ENCODE measurements at regions not wholly inside any gene's neighbourhood (a gene's known extent, or its start where the extent isn't known, plus 50 kb on each side); places are given as distances from the start of the nearest gene placed in this dataset.
A peak's percentile ranks its signal among the peaks of the same experiment; 100 is the strongest.

DNA sequence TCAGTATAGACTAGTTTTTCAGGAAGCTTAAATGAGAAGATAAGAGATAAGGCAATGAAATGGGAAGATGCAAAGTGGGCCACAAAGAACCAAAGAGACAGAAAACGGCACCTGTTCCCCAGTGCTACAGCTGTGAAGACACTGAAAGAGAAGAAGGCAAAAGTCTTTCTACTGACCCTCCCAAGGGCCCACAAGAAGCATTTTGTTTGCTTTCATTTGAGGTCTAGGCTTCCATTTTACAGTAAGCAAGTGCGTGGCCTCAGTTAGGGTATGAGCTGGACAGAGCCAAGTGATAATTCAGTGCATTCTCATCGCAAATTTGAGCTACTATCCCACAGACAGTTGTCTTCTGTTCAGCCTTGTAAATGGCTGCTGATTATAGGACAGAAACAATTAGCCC, 53.4 kb upstream of the STK17B start:
- DNase-seq, result no peak

DNA sequence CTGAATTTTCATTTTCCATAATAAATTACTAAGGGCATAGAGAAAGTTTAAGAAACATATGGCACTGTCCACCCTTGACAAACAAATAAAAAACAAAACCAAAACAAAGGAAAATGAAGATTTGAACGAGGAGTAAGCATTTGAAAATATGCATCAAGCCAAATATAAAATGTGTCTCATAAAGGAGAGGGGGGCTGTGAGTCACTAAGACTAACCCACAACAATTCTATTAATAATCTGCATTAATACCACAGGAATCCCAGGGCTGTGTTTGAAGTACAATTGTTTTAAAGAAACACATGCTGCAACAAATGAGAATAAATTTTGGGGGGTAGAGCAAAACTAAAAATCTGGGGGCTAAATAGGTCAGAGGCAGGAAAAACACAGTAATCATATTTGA, 53.8 kb upstream of the STK17B start:
- no peak for DNase-seq

DNA sequence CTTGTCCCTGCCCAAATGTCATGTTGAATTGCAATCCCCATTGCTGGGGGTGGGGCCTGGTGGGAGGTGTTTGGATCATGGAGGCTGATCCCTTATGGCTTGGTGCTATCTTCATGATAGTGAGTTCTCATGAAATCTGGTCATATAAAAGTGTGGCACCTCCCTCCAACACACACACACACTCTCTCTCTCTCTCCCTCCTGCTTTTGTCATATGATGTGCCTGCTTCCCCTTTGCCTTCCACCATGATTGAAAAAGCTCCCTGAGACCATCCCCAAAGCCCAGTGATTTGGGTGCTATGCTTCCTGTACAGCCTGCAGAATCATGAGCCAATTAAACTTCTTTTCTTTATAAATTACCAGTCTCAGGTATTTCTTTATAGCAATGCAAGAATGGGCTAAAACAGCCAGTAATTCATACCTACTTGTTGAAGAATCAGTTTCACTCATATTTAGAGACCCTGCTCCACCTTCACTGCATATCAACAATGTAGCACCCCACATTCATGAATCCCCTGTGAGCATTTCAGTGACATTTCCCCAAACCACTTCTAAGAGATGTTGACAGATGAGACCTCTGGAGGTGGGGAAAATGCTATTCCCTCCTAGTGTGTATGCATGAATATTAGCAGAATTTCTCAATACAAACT, 54.8 kb upstream of the STK17B start:
- DNase-seq, result no peak

DNA sequence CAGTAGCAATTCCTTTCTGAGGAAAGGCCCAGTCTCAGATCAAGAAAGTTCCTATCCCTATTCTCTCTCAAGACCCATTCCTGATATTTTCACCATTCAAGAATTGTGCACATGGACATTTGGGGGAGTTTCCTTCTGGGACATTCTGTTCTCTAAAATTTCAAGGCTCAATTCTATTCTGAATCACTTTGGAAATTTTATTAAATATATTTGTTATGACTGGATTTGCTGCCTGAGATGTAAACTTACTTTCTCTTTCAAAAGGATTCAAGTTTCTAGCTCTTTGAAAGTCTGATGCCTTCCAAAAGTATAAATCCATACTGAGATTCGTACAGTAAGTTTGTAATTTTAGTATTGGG, 55.3 kb upstream of the STK17B start:
- no peak for DNase-seq

DNA sequence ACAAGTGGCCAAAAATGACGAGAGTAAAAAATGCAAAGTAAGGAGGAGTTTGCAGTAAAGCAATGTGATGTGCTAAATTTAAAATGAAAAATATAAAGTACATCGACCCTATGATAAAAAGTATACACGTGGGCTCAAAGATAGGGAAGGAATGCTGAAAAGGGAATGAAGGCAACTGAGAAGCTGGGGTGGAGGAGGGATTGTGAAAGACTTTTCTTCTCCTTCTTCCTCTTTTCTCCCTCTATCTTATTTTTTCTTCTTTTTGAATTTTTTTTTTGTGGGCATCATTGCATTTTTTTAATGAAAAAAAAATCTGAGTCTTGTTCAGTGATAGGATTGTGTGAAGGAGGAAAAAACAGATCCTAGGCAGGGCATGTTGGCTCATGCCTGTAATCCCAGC, 57.6 kb upstream of the STK17B start:
- no peak for DNase-seq

DNA sequence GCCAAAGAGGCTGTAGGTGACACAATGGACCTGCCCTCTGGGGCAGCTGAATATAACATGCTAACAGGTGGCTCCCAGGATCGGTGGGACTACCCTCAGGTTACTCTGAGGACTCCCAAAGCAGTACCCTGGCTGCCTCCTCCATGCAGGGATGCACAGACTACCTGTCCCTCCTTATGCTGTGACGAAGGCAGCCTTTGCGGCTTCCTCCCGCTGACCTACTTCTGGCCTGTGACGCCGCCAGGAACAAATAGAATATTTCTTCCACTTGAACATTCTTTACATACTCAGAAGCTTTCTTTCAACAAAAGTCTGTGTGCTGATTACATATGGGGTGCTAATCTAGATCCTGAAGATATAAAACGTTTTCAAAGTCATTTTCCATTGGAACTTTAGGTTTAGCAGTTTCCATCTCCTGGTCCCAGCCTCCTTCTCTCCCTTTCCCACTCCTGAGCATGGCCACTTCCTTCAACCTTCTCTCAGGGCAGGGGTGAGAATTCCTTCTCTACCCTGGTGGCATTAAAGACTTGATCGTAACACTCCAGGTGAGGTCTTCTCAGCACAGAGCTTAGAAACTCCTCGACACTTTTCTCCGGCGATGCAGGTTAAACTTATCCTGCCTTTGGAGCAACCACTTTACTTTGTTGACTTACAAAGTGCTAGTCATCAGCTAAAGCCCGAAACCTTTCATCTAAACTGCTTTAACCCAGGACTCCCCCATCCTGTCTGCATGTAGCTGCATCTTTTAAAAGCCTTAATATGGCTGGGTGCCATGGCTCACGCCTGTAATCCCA, 58.9 kb upstream of the STK17B start:
- peak; percentile 75 for DNase-seq

DNA sequence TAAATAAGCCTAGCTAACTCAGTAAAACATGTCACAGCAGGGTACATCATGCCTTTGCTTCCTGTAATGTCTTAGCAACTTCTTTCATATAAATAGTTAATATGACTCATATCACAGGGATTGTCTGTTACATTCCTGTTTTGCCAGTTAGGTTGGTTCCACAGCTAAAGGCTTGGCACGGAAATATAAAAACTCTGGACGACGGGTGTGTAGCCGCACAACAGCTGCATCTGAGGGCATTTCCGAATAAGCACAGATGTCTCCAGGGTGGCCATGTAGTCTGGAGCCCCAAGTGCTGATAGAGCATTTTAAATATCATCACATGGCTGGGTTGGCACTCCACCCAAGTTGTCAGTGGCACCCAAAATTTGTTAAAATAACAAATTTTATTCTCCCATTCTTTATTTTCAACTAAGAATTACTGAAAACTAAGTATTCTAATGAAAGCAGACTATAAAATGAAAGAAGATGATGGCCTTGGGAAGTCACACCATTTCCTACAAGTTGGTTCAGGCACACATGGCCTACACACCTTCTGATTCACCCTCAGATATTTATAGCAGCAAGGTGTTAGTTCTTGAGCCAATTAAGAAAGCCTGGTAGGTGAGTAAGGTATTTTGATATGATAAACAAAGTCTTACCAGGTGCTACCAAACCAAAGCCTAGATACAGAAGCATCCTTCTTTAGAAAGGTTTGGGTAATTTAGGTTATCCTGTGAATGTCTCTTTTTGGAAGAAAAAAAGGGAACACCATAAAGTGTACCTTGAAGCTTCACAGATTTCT, 61.8 kb upstream of the STK17B start:
- DNase-seq, result no peak

DNA sequence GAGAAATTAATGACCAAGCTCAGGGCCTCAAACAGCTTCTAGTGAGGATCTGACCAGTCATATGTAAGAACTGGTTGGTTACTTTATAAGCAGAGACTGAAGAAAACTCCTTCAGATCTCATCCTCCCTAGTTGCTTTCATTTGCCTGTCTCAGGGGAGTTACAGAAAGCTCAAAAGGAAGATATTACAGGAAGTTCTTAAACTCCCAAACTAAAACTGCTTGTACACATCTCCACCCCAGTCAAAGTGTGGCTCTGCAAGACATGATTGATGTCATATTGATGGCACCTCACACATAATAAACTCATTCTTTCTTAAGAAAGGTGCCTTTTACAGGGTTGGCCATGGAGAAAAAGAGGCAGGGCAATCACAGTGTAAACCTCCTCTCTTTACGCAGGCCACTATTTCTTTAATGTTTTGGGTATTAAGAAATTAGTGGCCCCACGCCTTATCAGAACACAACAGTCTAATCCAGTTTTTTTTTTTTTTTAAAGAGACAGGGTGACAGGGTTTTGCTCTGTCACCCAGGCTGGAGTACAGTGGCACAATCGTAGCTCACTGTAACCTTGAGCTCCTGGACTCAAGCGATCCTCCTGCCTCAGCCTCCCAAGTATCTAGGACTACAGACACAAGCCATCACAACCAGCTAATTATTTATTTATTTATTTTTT, 62.6 kb upstream of the STK17B start:
- DNase-seq, result no peak

DNA sequence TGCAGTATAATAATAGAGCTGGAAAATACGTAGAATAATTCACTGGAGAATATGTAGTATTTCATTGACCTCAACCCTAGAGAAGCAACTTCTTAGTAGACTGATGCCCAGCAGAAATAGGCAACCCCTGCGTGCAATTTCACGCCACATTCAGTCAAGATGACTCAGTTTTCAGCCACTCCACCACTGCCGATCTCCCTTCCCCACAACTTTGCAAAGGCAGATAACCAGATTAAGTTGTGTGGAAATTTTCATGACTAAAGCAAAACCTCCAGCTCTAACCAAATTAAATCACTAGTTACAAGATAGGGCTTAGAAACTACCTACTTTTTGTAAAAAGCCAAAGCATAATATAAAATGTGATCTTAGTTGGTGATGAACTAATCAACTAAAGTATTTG, 63.3 kb upstream of the STK17B start:
- DNase-seq, result peak; percentile 47

DNA sequence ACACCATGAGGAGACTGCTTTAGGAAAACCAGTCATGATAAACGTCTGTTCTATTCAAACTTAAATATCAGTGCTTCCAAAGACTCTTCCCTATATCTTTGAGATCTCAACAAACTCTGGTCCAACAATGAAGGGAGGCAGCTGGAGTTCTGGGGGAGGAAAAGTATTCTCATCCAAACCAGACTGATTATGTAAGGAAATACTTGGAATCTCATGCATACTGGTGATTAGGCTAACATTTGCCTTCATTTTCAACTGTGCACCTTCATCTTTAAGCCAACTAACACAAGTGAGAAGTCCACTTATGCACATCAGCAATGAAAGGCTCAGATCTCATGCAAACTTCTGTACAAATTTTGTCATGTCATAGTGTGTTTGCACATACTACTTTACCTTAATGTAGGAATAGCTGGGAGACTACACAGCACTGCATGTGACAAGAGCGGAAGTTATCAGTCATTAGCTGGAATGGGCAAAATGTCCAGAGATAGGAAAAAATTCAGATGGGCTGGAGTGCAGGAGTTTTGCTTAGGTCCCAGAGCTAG, 67.5 kb upstream of the STK17B start:
- no peak for DNase-seq

DNA sequence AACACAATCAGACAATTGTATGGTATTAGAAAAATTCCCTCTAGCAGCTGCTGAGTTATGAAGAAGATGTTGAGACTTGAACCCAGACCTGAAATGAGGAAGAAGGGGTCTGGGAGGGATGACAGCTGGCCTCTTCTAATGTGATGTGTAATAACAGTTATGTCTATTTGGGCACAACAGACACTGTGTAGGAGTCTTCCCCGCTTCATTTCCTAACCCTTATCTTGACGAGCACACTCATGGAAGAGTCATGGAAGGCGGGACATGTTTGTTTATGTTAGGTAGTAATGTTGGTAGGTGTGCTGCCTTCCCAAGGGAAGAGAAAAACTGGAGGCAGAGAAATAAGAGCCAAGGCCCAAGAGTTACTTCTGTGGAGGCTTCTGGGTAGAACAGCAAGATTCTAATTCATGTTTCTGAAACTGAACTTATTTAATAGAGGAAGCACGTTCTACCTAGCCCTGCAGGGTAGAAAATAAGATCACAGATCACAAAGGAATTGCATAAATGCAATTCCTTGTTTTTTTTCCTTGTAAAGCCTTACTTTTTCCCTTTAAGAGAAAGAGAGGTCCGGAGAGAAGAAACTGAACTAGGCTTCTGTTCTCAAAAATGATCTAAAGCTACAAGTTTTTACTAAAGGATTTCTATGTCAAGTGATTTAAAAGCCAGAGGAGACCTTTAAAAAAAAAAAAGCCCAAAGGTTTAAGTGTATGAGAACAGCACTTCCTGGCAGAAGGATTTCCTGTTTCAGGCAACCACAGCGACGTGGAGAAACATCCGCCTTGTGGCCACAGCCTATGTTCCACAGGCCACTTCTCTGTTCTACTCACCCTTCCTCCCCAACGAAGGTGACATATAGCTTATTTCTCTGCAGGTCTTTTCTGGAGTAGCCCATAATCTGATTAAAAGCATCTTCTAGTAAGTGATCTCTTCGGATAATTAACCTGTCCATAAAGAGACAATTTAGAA, 68.5 kb upstream of the STK17B start:
- DNase-seq, result peak; percentile 72

DNA sequence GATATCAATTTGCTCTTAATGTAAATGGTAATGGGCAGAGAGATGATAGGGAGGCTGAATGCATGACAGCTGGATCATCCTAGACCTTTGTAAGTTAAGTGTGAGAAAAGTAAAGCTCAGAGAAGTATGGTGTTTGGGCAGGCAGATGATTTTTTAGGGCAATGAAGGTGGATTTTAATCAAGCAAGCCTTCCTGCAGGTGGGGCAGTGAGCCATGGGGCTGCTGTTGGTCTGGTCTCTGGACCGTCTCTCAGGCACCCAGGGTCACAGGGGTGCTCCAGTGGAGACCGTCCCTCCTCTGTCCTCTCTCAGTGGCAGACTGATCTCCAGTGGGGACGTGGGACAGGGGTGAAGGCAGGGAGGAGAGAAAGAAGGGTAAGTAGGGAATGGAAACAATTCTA, 69.8 kb upstream of the STK17B start:
- DNase-seq, result no peak

DNA sequence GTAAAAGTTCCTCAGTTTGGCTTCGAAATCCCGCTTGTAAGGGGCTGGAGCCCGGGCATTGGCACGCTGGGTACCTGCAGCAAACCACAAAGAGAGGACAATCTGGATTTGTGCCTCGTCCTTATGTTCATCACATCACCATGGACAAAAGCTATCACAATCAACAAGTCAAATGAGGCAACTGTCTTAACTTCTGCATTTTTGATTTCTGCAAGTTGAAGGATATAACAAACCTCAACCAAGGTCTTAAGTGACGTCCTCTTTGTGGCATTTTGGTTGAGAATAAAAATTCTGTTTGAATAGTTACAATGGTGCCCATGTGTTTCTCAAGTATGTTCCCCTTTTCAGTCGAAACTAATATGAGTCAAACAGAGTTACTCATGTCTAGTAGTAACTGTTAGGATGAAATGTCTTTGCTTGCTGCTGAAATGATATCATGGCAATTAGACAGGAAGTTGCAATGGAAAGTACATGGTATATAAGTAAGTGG, 70.8 kb upstream of the STK17B start:
- peak; percentile 49 for DNase-seq

DNA sequence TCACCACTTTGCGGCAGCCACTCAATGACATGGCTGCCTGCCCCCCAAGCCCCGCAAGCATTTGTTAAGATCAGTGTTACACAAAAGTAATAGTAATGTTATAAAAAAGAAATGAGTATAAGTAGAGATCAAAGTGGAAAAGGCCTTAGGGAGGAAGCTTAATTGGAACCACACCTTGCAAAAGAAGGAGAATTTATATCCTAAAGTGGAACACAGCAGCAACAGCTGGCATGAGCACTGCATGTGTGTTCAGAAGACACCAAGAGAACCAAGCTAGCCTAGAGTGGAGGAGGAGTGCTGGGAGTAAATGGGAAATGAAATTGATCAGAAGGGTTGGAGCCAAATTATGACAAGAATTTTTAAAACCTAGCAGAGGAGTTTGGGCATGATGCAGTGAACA, 73.1 kb upstream of the STK17B start:
- no peak for DNase-seq

DNA sequence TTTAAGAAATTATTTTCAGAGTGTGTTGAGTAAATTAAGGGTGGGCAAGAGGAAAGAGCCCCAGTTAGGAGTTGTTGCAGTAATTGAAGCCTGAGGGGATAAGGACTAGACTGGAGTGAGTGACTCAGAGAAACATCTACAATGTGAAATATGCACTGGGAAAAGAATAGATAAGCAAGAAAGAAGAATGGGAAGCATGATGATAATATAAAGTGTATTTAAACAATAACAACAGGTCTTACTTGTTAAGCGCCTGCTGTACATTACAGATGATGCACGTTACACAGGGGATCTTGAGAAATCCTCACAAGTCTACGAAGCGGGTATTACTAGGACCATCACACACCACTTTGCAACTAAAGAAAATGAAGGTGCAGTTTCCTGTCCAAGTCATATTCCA, 73.6 kb upstream of the STK17B start:
- no peak for DNase-seq

DNA sequence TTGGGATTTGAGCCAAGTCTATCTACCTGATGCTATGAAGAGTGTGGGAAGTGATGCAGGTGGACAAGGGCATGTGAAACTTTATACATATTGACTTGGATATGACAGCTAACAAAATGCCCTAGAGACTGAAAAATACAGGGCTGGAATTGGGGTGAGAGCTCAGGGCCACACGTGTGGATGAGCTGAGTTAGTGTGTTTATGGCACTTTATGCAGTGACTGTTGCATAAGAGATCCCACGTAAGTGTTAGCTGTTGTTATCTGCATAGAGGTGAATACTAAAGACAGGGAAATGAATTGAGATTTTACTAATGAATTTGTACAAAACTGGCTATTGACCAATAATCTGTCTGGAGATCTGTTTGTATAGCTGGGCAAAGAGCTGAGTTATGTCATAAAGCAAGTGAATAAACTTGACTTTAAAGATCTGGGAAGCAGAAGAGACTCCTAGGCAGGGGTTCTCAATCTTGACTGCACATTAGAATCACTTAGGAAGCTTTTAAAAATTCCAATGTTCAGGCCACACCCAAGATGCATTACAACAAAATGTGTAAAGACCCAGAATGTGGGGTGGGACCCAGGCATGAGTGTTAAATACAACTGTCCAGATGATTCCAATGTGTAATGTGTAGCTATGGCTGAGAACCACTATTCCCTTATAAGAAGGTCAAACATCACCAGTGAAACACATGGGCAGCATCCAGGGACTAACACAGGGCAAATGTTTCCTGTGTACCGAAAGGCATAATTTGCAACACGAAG, 74.2 kb upstream of the STK17B start:
- DNase-seq, result no peak

DNA sequence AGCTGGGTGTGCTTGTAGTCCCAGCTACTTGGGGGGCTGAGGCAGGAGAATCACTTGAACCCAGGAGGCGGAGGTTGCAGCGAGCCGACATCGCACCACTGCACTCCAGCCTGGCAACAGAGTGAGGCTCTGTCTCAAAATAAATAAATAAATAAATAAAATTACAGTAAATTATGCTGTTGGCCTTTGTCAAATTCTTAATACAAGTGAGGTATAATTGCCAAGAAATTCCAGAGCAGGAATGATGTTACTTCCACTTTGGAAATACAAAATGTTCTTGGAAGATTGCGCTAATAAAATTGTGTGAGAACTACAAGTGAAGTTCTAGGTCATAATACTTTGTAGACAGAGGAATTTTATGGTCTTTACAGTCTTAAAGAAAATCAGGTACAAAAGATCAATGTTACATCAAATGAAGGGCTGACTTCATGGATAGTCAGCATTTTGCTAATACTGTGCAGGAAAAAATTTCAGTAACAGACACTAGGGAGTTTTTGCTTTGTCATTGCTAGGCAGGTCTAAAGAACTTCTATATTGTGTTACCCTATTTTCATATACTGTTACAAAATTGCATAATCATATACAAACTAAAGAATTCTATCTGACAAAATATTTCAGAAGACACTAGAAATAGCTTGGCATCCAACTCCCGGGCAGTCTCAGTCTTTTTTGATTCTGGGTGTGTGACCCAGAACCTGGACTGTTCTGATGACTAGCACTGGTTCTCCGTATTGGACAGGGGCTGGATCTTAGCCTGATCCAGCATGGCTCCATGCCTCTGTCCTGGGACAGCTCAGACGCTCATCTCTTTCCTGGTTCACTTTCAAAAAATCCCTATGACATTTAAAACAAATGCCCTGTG, 76.0 kb upstream of the STK17B start:
- no peak for DNase-seq

DNA sequence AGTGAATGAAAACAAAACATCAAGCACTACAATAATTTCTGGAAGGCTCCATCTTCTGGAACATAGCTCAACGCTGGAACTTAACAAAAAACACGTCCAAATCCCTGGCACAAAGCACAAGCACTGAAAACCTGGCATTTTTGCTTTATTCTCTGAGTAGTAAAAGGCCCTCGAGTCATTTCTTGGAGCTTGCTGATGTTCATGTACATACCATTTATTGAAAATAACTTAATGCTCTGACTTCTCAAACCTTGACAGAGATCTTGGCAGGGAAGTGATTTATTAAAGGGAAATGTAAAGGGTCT, 76.5 kb upstream of the STK17B start:
- DNase-seq, result no peak

DNA sequence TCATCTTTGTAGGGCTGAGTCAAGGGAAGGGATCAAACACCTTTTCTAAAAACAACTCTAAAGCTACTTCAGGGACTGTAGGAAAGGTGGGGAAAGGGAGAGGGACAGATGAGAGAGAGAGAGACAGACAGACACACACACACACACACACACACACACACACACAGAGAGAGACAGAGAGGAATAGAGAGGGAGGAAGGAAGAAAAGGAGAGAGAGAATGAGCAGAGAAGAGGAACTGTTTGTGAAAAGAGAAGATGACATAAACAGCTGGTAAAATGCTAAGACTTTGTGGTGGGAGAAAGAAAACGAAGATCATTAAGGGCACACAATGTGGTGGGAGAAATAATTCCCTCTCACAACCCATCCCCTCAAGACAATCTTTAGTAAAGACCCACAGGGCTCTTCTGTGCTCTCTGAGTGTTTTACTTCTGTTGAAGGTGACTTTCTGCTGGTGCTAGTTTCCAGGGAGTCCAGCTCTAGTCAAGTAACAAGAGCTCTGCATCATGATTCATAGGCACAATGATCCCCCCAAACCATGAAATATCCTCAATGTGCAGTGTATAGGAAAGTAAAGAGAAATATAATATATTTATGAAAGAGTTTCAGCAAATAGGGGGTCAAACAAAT, 77.2 kb upstream of the STK17B start:
- no peak for DNase-seq

DNA sequence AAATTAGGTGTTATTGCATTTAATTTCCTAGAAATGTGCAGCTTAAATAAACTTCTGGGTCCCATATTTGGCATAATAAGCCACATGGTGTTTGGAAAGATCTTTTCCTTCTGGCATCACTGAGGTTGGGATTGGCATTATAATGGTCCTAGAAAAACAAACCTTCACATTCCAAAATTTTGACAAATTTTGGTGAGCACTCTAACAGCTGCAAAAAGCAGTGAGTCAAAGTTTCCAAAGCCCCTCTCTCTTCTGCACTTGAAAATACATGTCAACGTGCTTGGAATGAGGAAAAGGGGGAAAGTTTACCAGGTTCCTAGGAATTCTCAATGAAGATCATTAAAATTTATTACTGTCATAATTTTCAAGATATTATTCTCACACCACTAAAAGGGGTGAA, 77.8 kb upstream of the STK17B start:
- DNase-seq, result no peak

All from activated T-cell treated with anti-CD3 and anti-CD28 coated beads, Interleukin-2, amount 50 U/mL, for 1 hour (primary cell).